Activated gamma-delta T cell treated with Interleukin-2 at 50 U/mL for 16 hours (primary cell): ENCODE measurements at regions not wholly inside any gene's neighbourhood (a gene's known extent, or its start where the extent isn't known, plus 50 kb on each side); places are given as distances from the start of the nearest gene placed in this dataset.
"Not testable (repeated sequence)": the region's sequence is repeated elsewhere in the genome, so short reads cannot be mapped to it uniquely, and the experiment has no call there.

ENCODE experiments used
- DNase-seq: peaks from one replicate; pipeline ENCODE4 v3.0.0-alpha.2; 2020

DNA sequence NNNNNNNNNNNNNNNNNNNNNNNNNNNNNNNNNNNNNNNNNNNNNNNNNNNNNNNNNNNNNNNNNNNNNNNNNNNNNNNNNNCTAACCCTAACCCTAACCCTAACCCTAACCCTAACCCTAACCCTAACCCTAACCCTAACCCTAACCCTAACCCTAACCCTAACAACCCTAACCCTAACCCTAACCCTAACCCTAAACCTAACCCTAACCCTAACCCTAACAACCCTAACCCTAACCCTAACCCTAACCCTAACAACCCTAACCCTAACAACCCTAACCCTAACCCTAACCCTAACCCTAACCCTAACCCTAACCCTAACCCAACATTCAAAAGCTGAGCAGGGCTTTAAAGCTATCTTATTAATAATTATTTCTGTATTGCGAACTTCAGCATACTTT lies 182.5 kb upstream of the FAM20C start:
- DNase-seq, result peak; percentile 16

DNA sequence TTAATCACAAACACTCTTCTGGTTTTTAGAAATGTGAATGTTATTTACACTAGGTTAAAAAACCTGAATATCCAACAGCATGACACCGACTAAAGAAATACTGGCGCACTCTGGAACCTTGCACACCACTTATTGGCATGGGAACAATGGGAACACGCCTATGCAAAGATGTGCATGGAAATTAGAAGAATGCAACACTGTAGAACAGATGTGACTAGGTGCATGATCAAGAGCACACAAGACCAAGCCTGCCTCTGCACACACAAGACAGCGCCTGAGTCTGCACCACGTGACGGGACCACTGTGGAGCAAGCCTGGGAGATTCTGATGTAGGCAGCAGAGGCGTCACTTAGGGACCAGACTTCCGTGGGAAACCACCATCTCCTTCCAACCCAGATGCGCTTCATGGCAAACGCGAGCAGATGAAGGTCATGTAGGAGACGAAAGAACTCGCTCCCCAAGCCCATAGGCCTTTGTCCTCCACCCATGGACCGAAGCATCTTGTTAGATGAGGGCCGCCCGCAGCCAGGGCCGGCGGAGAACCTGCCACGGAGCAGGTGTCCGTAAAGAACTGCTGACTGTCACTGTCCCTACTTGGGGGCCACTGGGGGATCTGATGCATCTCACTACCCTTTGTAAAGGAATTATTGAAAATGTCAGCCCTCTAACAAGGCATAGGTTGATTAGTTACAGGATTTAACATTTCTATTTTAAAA lies 159.6 kb upstream of the FAM20C start:
- not testable (repeated sequence) for DNase-seq

DNA sequence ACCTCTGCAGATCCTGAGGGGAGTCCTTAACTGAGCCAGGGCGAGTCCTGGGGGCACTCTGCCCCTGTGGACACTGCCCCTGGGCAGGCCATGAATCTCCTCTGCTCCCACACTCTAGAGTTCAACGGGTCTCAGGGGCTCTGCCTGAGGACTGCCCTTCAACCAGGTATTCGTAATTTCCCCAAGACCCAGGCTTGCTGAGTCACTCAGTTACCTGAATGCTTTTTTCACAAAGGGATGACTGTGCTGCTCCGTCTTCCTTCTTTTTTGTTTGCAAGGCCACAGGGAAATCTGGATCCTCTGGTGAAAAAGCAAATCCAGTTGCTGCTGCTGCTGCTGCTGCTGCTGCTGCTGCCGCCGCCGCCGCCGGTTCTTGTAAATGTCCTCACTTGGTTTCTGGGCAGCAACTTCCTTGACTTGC lies 157.2 kb upstream of the FAM20C start:
- not testable (repeated sequence) for DNase-seq

DNA sequence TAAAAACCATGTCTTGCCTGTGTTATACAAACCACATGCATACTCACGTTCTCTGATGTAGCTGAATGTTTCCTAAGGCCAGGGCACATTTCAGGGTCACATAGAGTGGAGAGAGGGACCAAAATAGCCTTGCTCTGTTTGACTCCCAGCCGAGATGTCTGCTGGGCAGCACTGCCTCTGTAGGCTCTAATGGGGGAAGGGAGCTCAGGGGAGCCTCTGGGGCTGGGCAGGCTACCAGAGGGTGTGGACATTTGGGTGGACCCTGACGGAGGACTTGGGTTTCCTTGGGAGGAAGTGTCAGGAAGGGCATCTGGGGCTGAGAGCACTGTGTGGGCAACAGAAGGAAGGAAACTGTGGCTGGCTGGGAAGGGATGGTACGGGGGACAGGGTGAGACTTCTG lies 155.8 kb upstream of the FAM20C start:
- DNase-seq, result not testable (repeated sequence)

DNA sequence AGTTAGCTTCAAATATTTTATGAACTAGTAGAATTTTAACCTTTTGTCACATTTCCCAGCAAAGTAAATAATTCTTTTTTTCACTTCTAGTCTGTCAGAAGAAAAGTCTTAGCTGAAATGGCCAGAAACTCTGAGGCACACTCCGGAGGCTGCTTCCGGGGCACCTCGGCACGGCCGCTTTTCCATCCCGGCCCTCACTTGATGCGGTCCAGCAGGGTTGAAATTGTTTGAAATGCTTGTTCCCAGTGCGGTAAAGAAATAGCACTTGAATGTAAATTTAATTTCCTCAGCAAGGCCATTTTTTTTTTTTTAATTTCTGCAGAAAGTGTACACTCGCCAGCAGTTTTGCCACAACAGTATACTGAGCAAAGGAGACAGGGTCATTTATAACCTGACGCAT lies 154.7 kb upstream of the FAM20C start:
- not testable (repeated sequence) for DNase-seq

DNA sequence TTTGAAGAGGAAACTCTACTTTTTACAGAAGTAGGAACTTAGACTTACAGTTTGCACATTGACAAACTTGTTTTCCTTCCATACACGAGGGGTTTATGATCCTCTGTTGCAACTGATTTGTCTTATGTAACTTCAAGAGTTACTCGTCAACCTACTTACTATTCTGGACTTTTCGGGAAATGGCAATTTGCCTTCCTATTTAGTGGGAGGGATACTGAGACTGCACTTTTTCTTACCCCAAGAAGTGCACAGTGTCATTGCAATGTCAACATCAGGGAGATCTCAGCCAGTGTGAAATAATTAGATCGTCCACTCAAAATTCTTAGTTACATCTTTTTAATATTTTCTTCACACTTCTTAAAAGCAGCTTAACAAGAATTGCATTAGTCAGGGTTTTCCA lies 153.9 kb upstream of the FAM20C start:
- not testable (repeated sequence) for DNase-seq

DNA sequence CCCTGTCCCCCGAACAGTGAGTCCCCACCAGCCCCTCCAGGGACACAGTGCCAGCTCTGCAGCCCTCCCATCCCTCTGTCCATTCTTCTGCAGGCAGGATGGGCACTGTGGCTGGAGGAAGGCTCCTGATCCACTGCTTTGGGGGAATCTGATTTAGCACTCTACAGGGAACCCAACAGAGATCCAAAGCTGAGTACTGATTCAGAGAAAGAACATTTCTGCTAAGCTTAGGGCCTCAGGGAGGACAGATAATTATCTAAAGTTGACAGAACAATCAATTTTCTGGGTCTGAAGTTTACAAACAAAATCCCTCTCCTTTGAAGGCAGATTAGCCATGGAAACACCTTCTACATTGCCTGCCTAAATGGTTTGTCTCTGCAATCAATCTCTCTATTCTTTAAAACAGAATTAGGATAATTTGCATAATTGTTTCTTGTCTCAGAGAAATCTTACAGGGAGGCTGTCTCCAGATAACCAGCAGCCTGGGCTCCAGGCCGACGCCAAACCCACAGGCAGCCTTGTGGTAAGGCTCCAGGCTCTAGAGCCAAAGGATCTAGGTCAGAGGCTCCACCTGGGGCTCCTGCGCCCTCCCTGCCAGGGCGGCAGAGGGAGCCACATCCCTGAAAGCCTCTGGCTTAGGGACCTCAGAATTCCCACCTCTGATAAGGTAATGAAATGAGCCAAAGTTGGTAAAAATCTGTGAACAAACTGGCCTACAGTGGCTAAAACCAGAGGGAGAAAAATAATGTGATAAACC lies 152.2 kb upstream of the FAM20C start:
- DNase-seq, result not testable (repeated sequence)

DNA sequence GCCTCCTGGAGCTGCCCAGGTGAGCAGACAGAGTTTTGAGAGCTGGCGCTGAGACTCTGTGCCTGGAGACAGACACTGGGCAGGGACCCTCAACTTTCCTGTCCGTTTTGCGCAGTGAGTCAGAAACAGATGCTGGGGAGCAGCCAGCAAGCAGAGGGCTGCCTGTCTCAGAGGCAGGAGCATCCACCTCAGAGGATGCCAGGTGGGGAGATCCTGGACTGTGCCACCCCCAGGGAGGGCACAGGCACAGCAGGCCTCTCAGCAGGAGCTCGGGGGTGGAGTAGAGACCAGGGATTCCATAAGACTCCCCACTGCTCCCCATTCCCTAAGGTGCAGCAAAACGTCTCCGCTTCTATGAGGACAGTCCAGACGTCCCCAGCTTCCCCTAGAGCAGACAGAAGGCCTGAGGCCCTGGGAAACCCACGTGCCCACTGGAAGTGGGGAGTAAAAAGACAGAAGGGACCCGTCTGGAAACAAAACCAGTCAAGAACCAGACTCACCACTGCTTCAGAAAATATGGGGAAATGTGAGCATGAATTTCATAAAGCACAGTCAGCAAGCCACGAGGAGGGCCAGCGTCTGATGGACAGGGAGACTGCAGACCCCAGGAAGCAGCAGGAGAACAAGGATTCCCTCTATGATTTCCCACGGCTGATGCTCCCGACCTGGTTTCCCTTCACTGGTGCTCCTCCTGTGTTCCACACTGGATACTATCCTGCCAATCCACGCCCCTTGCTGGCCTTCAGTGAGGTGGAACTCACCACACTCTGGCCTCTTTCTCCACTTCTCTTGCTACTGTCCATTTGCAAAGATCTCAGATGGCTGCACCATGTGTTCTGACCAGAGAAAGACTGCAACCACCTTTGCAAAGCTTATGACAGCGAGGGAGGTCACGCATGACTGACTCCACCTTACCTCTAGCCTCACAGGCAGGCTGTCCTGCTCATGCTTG lies 151.3 kb upstream of the FAM20C start:
- DNase-seq, result no peak

DNA sequence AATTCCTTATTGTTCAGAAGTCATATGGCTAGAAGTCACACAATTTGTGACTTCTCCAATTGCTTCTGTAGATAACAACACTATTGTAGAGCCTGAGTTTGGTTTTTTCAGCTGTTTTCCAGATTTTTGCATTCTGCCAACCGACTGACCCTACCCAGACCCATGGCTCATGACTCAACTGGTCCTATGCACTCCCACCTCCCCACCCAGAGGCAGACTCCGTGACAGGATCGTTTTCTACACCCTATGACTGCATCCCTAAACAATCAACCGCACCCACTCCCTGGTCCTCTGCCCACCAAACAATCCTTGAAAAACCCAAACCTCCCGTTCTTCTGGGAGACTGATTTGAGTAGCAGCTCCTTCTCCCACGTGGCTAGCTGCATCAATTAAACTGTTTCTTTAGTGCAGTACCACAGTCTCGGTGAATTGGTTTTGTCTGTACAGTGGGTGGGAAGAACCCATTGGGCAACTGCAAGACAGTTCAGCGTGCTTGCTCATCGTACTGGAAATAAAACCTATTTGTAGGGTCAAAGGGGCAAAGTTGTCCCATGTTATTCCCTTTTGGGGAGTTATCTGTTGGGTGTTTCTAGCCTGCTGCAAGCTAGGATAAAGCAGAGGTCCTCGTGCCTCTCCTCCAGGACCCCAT lies 150.3 kb upstream of the FAM20C start:
- DNase-seq, result no peak

DNA sequence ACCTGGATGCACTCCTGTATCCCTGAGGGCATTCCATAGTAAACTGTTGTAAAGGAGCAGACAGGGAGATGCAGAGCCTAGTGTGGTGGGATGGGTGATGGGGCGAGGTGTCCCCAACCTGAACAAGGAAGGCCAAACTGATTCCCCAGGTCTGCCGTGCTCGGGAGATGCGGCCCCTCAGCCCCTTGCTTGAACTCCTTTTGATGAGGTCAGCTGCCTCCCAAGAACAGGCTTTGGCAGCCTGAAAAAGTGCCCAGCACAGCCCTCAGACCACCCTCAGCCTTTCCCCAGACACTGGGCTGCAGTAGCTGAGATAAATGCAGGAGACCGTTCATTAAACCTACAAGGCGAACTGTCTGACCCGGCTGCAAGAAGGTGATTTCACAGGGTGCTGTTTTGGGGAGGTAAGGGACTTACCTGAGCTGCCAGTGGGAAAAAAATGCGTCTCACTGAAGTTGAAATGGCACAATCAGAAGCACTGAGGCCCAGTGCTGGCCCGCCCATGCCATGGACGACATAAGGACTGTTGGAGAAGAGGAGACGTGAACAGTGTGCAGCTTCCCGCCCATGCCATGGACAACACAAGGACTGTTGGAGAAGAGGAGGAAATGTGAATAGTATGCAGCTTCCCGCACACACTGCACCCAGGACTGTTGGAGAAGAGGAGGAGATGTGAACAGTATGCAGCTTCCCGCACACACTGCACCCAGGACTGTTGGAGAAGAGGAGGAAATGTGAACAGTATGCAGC lies 148.4 kb upstream of the FAM20C start:
- DNase-seq, result no peak

DNA sequence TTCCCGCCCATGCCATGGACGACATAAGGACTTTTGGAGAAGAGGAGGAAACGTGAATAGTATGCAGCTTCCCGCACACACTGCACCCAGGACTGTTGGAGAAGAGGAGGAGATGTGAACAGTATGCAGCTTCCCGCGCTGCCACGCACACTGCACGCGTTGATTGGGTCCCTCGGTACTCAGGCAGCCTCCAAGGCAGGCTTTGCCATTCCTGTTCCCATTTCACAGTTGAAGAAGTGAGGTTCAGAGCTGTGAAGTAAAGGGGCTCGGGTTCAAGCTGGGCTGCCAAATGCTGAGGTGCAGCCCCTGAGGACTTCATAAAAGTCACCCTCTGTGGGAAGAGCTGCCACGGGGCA lies 147.9 kb upstream of the FAM20C start:
- no peak for DNase-seq

DNA sequence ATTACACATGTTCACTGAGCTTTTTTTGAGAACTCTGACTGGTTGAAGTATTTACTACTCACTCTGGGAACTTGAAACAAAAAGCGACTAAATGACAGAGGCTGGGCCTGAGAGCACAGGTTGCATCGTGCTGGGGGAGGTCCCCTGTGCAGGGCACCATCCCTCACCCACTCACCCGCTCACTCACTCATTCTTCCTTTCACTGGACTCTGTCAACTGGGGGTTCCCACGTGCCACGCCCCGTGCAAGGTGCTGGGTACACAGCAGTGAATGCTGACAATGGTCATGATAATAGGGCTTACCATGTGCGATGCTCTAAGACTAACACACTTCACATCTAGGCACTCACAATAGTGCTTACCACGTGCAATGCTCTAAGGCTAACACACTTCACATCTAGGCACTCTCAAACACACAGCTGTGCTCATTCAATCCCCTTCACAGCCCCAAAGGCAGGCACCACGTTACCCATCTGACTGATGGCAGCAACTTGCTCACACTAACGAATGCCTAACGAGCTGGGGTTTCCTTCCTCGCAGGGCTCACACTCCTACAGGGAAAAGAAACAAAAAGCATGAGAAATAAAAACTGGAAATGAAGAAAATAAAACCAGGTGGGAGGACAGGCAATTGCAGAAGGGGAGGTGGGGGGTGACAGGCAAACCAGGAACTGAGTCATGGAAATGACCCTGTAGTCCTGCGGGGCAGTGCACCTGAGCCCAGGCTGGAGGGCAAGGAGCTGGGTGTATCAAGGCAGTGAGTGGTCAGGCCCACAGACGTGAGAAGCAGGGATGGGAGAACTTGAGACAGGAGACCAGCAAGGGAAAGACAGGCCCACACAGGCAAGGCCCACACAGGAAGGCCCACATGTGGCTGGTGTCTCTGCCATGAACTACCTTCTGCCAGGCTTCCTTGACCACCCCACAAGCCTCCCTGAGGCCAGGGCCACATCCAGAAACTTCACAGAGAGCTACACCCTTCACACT lies 147.0 kb upstream of the FAM20C start:
- no peak for DNase-seq

DNA sequence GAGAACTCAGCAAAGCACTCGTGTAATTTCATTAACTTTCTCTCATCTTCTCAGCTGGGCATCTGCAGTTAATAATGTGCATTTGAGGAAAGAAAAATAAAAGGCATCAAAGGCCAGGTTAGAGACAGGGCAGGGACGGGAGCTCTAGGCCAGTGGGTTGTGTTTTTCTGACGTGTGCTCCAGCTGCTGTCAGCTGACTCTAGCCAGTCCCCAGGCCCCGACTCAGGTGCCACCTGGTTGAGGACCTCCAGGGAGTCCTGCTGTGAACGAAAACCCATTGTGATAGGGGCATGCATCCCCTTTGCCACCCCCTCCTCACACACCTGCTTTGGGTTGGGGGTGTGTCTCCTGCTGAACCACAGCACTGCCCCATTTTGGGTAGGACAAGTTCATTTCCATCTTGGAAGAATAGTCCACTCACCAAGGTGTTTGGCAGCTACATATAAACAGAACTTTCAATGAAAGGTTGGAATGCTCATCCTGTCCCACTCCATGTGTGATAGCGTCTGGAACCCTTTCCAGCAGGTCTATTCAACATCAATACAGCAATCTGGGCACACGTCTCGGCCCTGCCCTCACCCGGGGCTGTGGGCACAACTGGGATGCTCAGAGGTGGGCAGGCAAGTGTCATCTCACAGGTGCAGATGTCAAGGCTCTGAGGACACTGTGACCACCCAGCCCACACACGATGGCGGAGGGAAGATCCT lies 146.1 kb upstream of the FAM20C start:
- DNase-seq, result no peak

DNA sequence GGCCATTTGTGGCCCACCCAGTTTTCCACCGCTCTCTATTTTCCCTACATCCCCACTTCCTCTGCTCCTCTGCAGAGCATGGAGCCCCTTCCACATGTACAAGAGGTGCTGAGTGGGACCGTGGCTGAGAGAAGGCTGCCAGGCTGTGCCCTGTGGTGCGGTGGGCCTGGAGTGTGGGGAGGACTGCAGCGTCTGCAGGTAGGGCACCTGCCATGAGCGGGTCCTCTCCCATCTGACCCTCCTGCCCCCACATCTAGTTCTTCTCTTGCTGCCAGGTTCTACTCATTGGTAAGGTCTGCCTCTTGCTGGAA lies 145.6 kb upstream of the FAM20C start:
- DNase-seq, result no peak

DNA sequence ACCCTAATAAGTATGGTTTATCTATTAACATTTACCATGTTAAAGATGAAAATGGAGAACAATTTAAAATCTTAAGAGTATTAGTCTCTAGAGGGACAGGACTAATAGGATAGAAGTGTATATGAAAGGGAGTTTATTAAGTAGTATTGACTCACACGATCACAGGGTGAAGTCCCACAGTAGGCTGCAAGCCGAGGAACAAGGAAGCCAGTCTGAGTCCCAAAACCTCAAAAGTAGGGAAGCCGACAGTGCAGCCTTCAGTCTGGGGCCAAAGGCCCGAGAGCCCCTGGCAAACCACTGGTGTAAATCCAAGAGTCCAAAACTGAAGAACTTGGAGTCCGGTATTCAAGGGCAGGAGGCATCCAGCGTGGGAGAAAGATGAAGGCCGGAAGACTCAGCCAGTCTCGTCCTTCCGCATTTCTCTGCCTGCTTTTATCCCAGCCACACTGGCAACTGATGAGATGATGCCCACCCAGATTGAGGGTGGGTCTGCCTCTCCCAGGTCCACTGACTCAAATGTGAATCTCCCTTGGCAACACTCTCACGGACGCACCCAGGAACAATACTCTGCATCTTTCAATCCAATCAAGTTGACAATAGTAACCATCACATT lies 140.8 kb upstream of the FAM20C start:
- no peak for DNase-seq

DNA sequence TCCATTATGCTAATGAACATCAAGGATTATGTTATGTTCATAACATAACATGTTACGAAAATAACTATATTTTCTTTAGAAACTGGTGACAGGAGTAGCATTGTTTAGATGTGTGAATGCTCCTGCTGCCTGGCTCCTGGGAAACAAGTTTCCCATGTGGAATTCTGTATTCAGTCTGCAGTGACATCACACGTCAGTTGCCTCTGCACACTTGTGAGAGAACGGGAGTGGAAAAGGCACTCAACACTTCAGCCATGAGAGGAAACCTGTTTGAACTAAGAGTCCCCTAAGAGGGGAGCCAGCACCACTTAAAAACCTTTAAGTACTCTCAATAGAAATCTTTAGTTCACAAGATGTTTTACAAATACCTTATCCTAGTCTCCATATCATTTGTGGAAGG lies 140.3 kb upstream of the FAM20C start:
- no peak for DNase-seq

DNA sequence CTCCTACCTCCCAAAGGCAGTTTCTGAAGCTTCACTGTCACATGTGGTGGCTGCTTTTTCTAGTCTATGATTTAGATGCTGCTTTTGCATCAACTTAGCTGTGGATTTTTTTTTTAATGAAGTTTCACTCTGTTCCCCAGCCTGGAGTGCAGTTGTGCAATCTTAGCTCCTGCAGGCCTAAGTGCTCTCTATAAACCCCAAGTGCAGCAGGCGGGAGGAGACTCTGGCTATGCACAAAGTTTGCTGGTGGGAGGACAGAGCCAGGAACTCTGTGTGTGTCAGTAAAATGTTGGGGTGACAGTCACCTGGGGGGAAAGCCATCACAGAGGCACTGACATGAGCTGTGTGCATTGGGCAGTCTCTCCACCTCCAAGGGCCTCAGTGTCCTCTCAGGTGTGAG lies 138.8 kb upstream of the FAM20C start:
- DNase-seq, result no peak

DNA sequence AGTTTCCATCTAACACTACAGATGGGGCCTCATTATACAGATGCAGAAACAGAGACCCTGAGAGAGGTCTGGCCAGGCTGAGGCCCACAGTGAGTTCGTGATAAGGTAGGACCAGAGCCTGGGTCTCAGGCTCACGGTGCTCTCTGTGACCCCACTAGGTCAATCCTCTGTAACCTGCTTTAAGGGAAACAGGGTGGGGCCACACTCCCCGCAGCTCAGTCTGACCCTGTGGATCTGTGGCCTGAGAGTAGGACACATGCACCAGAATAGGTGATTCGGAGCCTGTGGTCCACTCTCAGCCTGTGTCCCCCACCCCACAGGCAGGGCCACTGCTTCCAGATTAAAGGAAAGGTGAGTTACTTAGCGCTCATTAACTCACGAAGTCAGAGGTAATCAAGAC lies 137.8 kb upstream of the FAM20C start:
- no peak for DNase-seq

DNA sequence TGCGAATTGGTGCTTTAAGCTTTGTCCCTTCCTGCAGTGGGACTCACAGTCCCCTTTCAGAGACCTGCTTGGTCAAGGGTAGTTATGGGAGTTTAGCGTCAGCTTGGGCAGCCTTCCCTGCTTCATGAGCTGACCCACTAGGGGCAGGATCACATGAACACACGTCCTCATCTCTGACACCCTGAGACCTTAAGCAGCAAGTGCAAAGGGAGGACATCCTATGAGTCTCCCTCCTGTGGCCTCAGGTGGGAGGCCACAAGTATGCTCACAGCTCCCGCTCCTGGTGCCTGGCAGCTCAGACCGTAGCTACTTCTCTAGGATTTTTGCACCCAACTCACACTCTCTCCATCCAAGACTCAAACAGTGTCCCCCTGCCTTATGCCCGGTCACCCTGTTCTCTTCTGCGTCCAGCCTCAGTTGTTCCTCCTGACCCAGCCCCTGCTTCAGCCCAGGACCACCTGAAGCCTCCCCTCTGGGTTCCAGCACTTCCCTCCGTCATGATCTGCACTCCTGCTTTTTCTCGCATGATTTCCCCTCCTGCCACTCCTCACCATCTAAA lies 136.6 kb upstream of the FAM20C start:
- no peak for DNase-seq
